Neural cell (in vitro differentiated cells): ENCODE measurements at regions not wholly inside any gene's neighbourhood (a gene's known extent, or its start where the extent isn't known, plus 50 kb on each side); places are given as distances from the start of the nearest gene placed in this dataset.

Experiments
- H2AFZ ChIP-seq: fragments of 200-600, 300-800 bp; sonication (generic), shearing (Covaris generic); 2 replicates; pipeline ENCODE4 v1.6.0; 2014; ENCODE audit warnings: low read depth, mild to moderate bottlenecking, antibody characterized with exemption, low read length, moderate library complexity
- H3F3A ChIP-seq: fragments of 200-600 bp; shearing (Covaris generic); 2 replicates; pipeline ENCODE4 v1.6.1; 2016; ENCODE audit warnings: mild to moderate bottlenecking, moderate library complexity, mixed read lengths, antibody characterized with exemption, low read length; ENCODE audit not compliant: insufficient read depth, poor library complexity, severe bottlenecking
- H3K27ac ChIP-seq: fragments of 200-600, 300-800 bp; sonication (generic), shearing (Covaris generic); 2 replicates; pipeline ENCODE4 v1.5.1; 2014; ENCODE audit warnings: mild to moderate bottlenecking, low read length, moderate library complexity
- H3K27me3 ChIP-seq: fragments of 300-800, 200-600 bp; sonication (generic), shearing (Covaris generic); 2 replicates; pipeline ENCODE4 v1.6.0; 2014; ENCODE audit warnings: mild to moderate bottlenecking, low read depth, low read length, moderate library complexity; ENCODE audit not compliant: insufficient read depth
- H3K36me3 ChIP-seq: fragments of 300-800, 200-600 bp; sonication (generic), shearing (Covaris generic); 2 replicates; pipeline ENCODE4 v1.5.1; 2014; ENCODE audit warnings: mild to moderate bottlenecking, antibody characterized with exemption, low read length, moderate library complexity; ENCODE audit not compliant: insufficient read depth
- H3K4me2 ChIP-seq: fragments of 300-800, 200-600 bp; sonication (generic), shearing (Covaris generic); 2 replicates; pipeline ENCODE4 v1.6.0; 2014; ENCODE audit warnings: mild to moderate bottlenecking, low read length
- H3K4me3 ChIP-seq: fragments of 300-800, 200-600 bp; sonication (generic), shearing (Covaris generic); 2 replicates; pipeline ENCODE4 v1.5.1; 2014; ENCODE audit warnings: mild to moderate bottlenecking, low read length, moderate library complexity
- H3K79me2 ChIP-seq: fragments of 200-600 bp; shearing (Covaris generic); replicated peaks from 2 replicates; pipeline ENCODE4 v1.6.0; 2014; ENCODE audit warnings: mild to moderate bottlenecking, low read length, moderate library complexity; ENCODE audit not compliant: insufficient read depth
- H3K9ac ChIP-seq: fragments of 300-800, 200-600 bp; sonication (generic), shearing (Covaris generic); 2 replicates; pipeline ENCODE4 v1.6.1; 2016; ENCODE audit warnings: mild to moderate bottlenecking, low read length, mixed read lengths
- H3K9me2 ChIP-seq: fragments of 200-600 bp; shearing (Covaris generic); 2 replicates; pipeline ENCODE4 v1.6.1; 2016; ENCODE audit warnings: mild to moderate bottlenecking, low read length, mixed read lengths; ENCODE audit not compliant: insufficient read depth
- H3K9me3 ChIP-seq: fragments of 200-600, 300-800 bp; sonication (generic), shearing (Covaris generic); 2 replicates; pipeline ENCODE4 v1.6.1; 2016; ENCODE audit warnings: mild to moderate bottlenecking, mixed run types, low read length, moderate library complexity, mixed read lengths
- H4K20me1 ChIP-seq: fragments of 200-600 bp; shearing (Covaris generic); 2 replicates; pipeline ENCODE4 v1.6.1; 2016; ENCODE audit warnings: mild to moderate bottlenecking, mixed run types; ENCODE audit not compliant: insufficient read depth
- EZH2 ChIP-seq: fragments of 200-600, 300-800 bp; shearing (Covaris generic), sonication (generic); IDR thresholded peaks from 2 replicates; pipeline ENCODE4 v1.6.1; 2014; ENCODE audit warnings: antibody characterized with exemption, low read length, borderline replicate concordance, mild to moderate bottlenecking; ENCODE audit not compliant: insufficient read depth, poor library complexity, severe bottlenecking
- MXI1 ChIP-seq: fragments of 450-650 bp; conservative IDR thresholded peaks from 2 replicates; pipeline ENCODE4 v1.6.1; 2014; ENCODE audit warnings: antibody characterized with exemption, mild to moderate bottlenecking; ENCODE audit not compliant: poor library complexity, severe bottlenecking
- POLR2AphosphoS5 ChIP-seq: IDR thresholded peaks from 2 replicates; pipeline ENCODE4 v1.6.1; 2012
- RAD21 ChIP-seq: fragments of 450-650 bp; conservative IDR thresholded peaks from 2 replicates; pipeline ENCODE4 v1.6.1; 2014; ENCODE audit warnings: antibody characterized with exemption, mild to moderate bottlenecking, moderate library complexity
- SMC3 ChIP-seq: fragments of 450-650 bp; conservative IDR thresholded peaks from 2 replicates; pipeline ENCODE4 v1.6.1; 2014; ENCODE audit warnings: antibody characterized with exemption, mild to moderate bottlenecking, moderate library complexity; ENCODE audit not compliant: poor library complexity
- TAF1 ChIP-seq: IDR thresholded peaks from 2 replicates; pipeline ENCODE4 v1.6.1; 2012; ENCODE audit warnings: low read depth
- TF ChIP-seq, protein P1 (sequence below): fragments of 450-650 bp; IDR thresholded peaks from 2 replicates; pipeline ENCODE4 v1.5.1; 2014; ENCODE audit warnings: antibody characterized with exemption, mild to moderate bottlenecking, moderate library complexity; ENCODE audit not compliant: poor library complexity, severe bottlenecking
- TF ChIP-seq, protein P2 (sequence below): IDR thresholded peaks from 2 replicates; pipeline ENCODE4 v1.6.1; 2012; ENCODE audit warnings: borderline replicate concordance

DNA sequence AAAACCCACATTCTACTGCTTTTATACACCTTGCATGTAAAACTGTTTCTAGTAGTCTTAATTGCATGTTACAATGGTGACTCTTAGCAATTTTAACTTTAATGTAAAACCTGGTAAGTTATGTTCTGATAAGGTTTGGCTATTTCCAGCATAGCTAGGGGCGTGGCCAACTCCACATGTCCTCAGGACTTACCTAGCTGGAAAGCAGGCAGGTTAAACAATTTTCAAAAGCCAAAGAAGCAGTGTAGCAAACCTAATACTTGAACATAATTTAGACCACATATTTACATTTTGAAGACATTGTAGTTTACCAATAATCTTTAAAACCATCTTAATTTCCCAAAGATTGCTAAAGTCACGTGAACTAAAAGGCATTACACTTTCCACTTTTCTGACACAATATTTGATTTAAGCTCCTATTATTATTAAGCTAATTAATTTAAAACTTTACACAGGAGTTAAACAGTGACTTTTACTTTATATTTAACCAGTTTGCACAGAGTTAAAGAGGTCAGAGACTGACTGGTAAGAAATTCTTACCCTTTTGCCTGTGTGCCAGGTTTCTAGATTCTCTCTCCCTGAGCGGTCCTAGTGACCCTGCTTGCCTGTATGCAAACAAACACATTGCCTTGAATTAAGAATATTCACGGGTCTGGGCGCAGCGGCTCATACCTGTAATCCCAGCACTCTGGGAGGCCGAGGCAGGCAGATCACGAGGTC is 88.2 kb downstream of the GLUD2 start:
- H3K79me2 ChIP-seq: no peaks in the 10 kb centered on the region
- no peaks in the 10 kb centered on the region for H4K20me1 ChIP-seq
- H2AFZ ChIP-seq: no peak overlapping the region
- no peaks in the 10 kb centered on the region for H3K36me3 ChIP-seq
- no peak overlapping the region for H3K4me3 ChIP-seq
- TF ChIP-seq EZH2 (no peak), RAD21 (no peak), MXI1 (no peak), TAF1 (no peak)
- TF ChIP-seq, protein P1, sequence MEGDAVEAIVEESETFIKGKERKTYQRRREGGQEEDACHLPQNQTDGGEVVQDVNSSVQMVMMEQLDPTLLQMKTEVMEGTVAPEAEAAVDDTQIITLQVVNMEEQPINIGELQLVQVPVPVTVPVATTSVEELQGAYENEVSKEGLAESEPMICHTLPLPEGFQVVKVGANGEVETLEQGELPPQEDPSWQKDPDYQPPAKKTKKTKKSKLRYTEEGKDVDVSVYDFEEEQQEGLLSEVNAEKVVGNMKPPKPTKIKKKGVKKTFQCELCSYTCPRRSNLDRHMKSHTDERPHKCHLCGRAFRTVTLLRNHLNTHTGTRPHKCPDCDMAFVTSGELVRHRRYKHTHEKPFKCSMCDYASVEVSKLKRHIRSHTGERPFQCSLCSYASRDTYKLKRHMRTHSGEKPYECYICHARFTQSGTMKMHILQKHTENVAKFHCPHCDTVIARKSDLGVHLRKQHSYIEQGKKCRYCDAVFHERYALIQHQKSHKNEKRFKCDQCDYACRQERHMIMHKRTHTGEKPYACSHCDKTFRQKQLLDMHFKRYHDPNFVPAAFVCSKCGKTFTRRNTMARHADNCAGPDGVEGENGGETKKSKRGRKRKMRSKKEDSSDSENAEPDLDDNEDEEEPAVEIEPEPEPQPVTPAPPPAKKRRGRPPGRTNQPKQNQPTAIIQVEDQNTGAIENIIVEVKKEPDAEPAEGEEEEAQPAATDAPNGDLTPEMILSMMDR: no peak
- TF ChIP-seq, protein P2, sequence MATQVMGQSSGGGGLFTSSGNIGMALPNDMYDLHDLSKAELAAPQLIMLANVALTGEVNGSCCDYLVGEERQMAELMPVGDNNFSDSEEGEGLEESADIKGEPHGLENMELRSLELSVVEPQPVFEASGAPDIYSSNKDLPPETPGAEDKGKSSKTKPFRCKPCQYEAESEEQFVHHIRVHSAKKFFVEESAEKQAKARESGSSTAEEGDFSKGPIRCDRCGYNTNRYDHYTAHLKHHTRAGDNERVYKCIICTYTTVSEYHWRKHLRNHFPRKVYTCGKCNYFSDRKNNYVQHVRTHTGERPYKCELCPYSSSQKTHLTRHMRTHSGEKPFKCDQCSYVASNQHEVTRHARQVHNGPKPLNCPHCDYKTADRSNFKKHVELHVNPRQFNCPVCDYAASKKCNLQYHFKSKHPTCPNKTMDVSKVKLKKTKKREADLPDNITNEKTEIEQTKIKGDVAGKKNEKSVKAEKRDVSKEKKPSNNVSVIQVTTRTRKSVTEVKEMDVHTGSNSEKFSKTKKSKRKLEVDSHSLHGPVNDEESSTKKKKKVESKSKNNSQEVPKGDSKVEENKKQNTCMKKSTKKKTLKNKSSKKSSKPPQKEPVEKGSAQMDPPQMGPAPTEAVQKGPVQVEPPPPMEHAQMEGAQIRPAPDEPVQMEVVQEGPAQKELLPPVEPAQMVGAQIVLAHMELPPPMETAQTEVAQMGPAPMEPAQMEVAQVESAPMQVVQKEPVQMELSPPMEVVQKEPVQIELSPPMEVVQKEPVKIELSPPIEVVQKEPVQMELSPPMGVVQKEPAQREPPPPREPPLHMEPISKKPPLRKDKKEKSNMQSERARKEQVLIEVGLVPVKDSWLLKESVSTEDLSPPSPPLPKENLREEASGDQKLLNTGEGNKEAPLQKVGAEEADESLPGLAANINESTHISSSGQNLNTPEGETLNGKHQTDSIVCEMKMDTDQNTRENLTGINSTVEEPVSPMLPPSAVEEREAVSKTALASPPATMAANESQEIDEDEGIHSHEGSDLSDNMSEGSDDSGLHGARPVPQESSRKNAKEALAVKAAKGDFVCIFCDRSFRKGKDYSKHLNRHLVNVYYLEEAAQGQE: no peak
- no peaks in the 10 kb centered on the region for H3F3A ChIP-seq
- H3K9me3 ChIP-seq: no peaks in the 10 kb centered on the region
- no peak overlapping the region for H3K9ac ChIP-seq
- no peak overlapping the region for H3K27ac ChIP-seq
- H3K9me2 ChIP-seq: no peaks in the 10 kb centered on the region
- no peak overlapping the region for H3K4me2 ChIP-seq
- H3K27me3 ChIP-seq: no peaks in the 10 kb centered on the region

DNA sequence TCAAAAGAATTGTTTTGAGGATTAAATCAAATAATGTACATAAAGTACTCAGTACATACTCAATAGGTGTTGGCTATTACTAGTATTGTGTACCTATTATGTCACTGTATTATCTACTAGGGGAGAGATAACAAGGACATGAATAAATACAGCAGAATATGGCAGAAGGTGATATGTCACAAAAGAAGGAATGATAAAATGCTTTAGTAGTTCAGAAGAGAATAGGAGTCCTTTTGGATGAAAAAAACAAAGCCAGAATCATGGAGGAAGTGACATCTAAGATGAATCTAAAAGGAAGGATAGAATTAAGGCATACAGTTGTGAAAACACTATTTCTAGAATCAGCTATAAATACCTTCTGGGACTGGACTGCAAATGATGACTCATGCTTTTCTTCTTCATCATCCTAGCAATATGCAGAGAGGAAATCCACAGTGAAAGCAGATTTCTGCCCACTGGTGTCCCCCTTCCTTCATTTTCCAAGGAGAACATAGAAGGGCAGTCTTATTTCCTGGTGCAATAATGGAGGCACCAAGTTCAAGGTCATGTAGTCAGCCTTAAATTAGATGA is 98.7 kb downstream of the GLUD2 start:
- H3K27ac ChIP-seq: no peak overlapping the region
- H3K9ac ChIP-seq: no peak overlapping the region
- no peaks in the 10 kb centered on the region for H3F3A ChIP-seq
- no peaks in the 10 kb centered on the region for H3K9me2 ChIP-seq
- no peaks in the 10 kb centered on the region for H3K27me3 ChIP-seq
- H3K4me2 ChIP-seq: no peak overlapping the region
- no peaks in the 10 kb centered on the region for H4K20me1 ChIP-seq
- TF ChIP-seq SMC3: no peak
- no peak overlapping the region for H2AFZ ChIP-seq
- no peaks in the 10 kb centered on the region for H3K36me3 ChIP-seq
- H3K9me3 ChIP-seq: no peaks in the 10 kb centered on the region
- H3K4me3 ChIP-seq: no peak overlapping the region
- no peaks in the 10 kb centered on the region for H3K79me2 ChIP-seq

DNA sequence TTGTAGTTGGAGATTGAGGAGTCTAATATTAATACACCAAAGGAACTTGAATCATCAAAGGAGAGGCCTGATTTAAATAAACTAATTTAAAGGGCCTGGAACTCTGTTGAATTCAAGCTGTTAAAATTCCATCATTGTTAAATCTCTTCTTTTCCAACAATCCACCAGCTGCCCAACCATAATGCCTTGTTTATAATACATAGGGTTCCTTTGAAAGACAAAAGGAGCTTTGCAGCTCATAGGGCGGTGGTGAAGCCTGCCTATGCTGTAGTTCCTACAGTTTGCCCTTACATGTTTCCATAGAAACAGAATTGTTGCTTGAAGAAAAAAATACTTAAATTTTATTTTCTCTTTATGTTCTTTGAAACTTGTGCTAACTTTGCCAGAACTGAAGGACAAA is 102.8 kb downstream of the GLUD2 start:
- H3K36me3 ChIP-seq: no peaks in the 10 kb centered on the region
- TF ChIP-seq POLR2AphosphoS5 (no peak), SMC3 (no peak), EZH2 (no peak), MXI1 (no peak)
- TF ChIP-seq, protein P2: no peak
- H3K4me2 ChIP-seq: no peak overlapping the region
- H2AFZ ChIP-seq: no peak overlapping the region
- no peaks in the 10 kb centered on the region for H4K20me1 ChIP-seq
- H3K79me2 ChIP-seq: no peaks in the 10 kb centered on the region
- no peaks in the 10 kb centered on the region for H3F3A ChIP-seq
- H3K9ac ChIP-seq: no peak overlapping the region
- no peaks in the 10 kb centered on the region for H3K27me3 ChIP-seq
- H3K4me3 ChIP-seq: no peak overlapping the region
- H3K9me2 ChIP-seq: no peaks in the 10 kb centered on the region
- no peak overlapping the region for H3K27ac ChIP-seq
- no peaks in the 10 kb centered on the region for H3K9me3 ChIP-seq
